GM12878 (cell line): ENCODE measurements at regions not wholly inside any gene's neighbourhood (a gene's known extent, or its start where the extent isn't known, plus 50 kb on each side); places are given as distances from the start of the nearest gene placed in this dataset.

Experiments used
- CHD2 ChIP-seq: IDR thresholded peaks from 2 replicates; pipeline ENCODE4 v1.6.1; 2011; ENCODE audit warnings: low read depth, low read length, improper control_type of control experiment, borderline replicate concordance
- CTCF ChIP-seq, 3 experiments: IDR thresholded peaks in 2 of 3; conservative IDR thresholded peaks in 1 of 3; 2 replicates each; pipeline ENCODE4 v1.5.1; 2011; ENCODE audit warnings: low read depth in 3 of 3, low read length in 3 of 3, mild to moderate bottlenecking in 3 of 3, control low read depth in 2 of 3, moderate library complexity in 2 of 3, inconsistent platforms in 1 of 3, mixed read lengths in 1 of 3; ENCODE audit not compliant: control insufficient read depth in 2 of 3, insufficient read depth in 1 of 3; ENCODE audit errors: extremely low read depth in 1 of 3
- YY1 ChIP-seq: IDR thresholded peaks from 2 replicates; pipeline ENCODE4 v1.6.1; 2011; ENCODE audit warnings: low read depth, mild to moderate bottlenecking, low read length
- ZSCAN29 ChIP-seq: fragments of 450-650 bp; IDR thresholded peaks from 2 replicates; pipeline ENCODE4 v1.6.1; 2017; ENCODE audit warnings: mild to moderate bottlenecking, moderate library complexity

DNA sequence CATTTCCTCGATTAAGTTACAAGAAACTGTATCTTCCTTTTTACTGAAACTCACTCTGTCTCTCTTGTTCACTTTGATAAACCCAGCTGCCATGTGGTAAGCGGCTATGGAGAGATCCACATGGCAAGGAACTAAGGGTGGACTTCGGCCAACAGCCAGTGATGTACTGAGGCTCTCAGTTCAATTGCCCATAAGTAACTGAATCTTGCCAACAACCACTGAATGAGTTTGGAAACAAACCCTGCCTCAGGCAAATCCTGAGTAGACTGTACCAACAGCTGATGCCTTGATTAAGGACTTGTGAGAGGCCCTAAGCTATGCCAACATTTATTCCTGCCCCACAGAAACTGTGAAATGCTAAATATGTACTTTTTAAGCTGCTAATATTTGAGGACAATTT, 433.5 kb downstream of the PLOD2 start:
- TF ChIP-seq CHD2 (no peak), ZSCAN29 (no peak), YY1 (no peak), CTCF (IDR thresholded peaks at IDR 0.05 in 2 of 3, conservative IDR thresholded peaks at IDR 0.05 in 1 of 3; ENCODE audit: control insufficient read depth in 2 of 3, extremely low read depth in 1 of 3, insufficient read depth in 1 of 3, low read depth in 3 of 3, low read length in 3 of 3) (no peak)
